H9 (cell line): ENCODE measurements at regions not wholly inside any gene's neighbourhood (a gene's known extent, or its start where the extent isn't known, plus 50 kb on each side); places are given as distances from the start of the nearest gene placed in this dataset.

ENCODE experiments used
- DNase-seq: peaks from one replicate; pipeline ENCODE4 v3.0.0-alpha.2; 2017
- H2AFZ ChIP-seq: one replicate; pipeline ENCODE4 v1.6.1; 2013; ENCODE audit warnings: mild to moderate bottlenecking, low read length, control low read depth, moderate library complexity
- H2AK5ac ChIP-seq: 2 replicates; pipeline ENCODE4 v1.6.1; 2013; ENCODE audit warnings: low read length, control low read depth, mixed read lengths; ENCODE audit not compliant: insufficient read length
- H2BK120ac ChIP-seq: one replicate; pipeline ENCODE4 v1.6.1; 2013; ENCODE audit warnings: low read depth, mild to moderate bottlenecking, low read length, control low read depth, inconsistent platforms; ENCODE audit not compliant: poor library complexity, severe bottlenecking
- H2BK12ac ChIP-seq: 2 replicates; pipeline ENCODE4 v1.6.1; 2013; ENCODE audit warnings: low read length, control low read depth, mixed read lengths, low read depth; ENCODE audit not compliant: insufficient read length
- H2BK15ac ChIP-seq: 2 replicates; pipeline ENCODE4 v1.6.1; 2013; ENCODE audit warnings: low read depth, low read length, control low read depth
- H2BK20ac ChIP-seq: one replicate; pipeline ENCODE4 v1.6.1; 2013; ENCODE audit warnings: low read depth, mild to moderate bottlenecking, low read length, control low read depth, inconsistent platforms; ENCODE audit not compliant: poor library complexity, severe bottlenecking
- H2BK5ac ChIP-seq: 2 replicates; pipeline ENCODE4 v1.6.1; 2013; ENCODE audit warnings: low read length, control low read depth, mixed read lengths; ENCODE audit not compliant: insufficient read length
- H3K14ac ChIP-seq: 2 replicates; pipeline ENCODE4 v1.6.1; 2013; ENCODE audit warnings: low read length, control low read depth; ENCODE audit not compliant: insufficient read depth
- H3K18ac ChIP-seq: 2 replicates; pipeline ENCODE4 v1.6.1; 2013; ENCODE audit warnings: low read depth, mild to moderate bottlenecking, mixed read lengths, low read length, control low read depth; ENCODE audit not compliant: insufficient read length
- H3K23ac ChIP-seq: 2 replicates; pipeline ENCODE4 v1.6.1; 2013; ENCODE audit warnings: low read length, control low read depth, mixed read lengths, low read depth; ENCODE audit not compliant: insufficient read length
- H3K23me2 ChIP-seq: 2 replicates; pipeline ENCODE4 v1.6.1; 2013; ENCODE audit warnings: low read depth, mild to moderate bottlenecking, mixed read lengths, low read length, control low read depth; ENCODE audit not compliant: insufficient read length, poor library complexity, severe bottlenecking
- H3K27ac ChIP-seq: 2 replicates; pipeline ENCODE4 v1.5.1; 2013; ENCODE audit warnings: low read length, control low read depth, mixed read lengths, low read depth; ENCODE audit not compliant: insufficient read length
- H3K27me3 ChIP-seq: 2 replicates; pipeline ENCODE4 v1.6.1; 2013; ENCODE audit warnings: low read length, control low read depth, inconsistent platforms; ENCODE audit not compliant: insufficient read depth
- H3K4ac ChIP-seq: 2 replicates; pipeline ENCODE4 v1.6.1; 2013; ENCODE audit warnings: low read depth, mild to moderate bottlenecking, control low read depth, inconsistent platforms, low read length, moderate library complexity
- H3K4me1 ChIP-seq: 2 replicates; pipeline ENCODE4 v1.6.1; 2013; ENCODE audit warnings: low read length, control low read depth, inconsistent platforms; ENCODE audit not compliant: insufficient read depth
- H3K4me2 ChIP-seq: 2 replicates; pipeline ENCODE4 v1.6.1; 2013; ENCODE audit warnings: low read length, control low read depth, mixed read lengths; ENCODE audit not compliant: insufficient read length, insufficient read depth
- H3K56ac ChIP-seq: 2 replicates; pipeline ENCODE4 v1.6.1; 2013; ENCODE audit warnings: low read depth, mild to moderate bottlenecking, mixed read lengths, low read length, control low read depth; ENCODE audit not compliant: insufficient read length
- H3K79me1 ChIP-seq: 2 replicates; pipeline ENCODE4 v1.6.1; 2013; ENCODE audit warnings: low read depth, mild to moderate bottlenecking, moderate library complexity, low read length, control low read depth, inconsistent platforms; ENCODE audit not compliant: insufficient read depth, poor library complexity, severe bottlenecking
- H3K79me2 ChIP-seq: 2 replicates; pipeline ENCODE4 v1.6.1; 2013; ENCODE audit warnings: low read length, control low read depth, inconsistent platforms; ENCODE audit not compliant: insufficient read depth
- H3K9ac ChIP-seq: 2 replicates; pipeline ENCODE4 v1.6.1; 2013; ENCODE audit warnings: low read length, control low read depth, mixed read lengths; ENCODE audit not compliant: insufficient read length; ENCODE audit errors: extremely low read depth
- H3K9me3 ChIP-seq: one replicate; pipeline ENCODE4 v1.6.1; 2013; ENCODE audit warnings: low read depth, low read length, inconsistent platforms; ENCODE audit not compliant: control insufficient read depth
- H3T11ph ChIP-seq: one replicate; pipeline ENCODE4 v1.6.1; 2013; ENCODE audit warnings: mild to moderate bottlenecking, low read length, control low read depth, inconsistent platforms
- H4K20me1 ChIP-seq: one replicate; pipeline ENCODE4 v1.6.1; 2013; ENCODE audit not compliant: control insufficient read depth, insufficient read length, insufficient read depth
- H4K5ac ChIP-seq: 2 replicates; pipeline ENCODE4 v1.6.1; 2013; ENCODE audit warnings: low read depth, mild to moderate bottlenecking, mixed read lengths, low read length, control low read depth; ENCODE audit not compliant: insufficient read length
- H4K8ac ChIP-seq: replicated peaks from 2 replicates; pipeline ENCODE4 v1.6.1; 2013; ENCODE audit warnings: low read length, control low read depth, mixed read lengths, low read depth; ENCODE audit not compliant: insufficient read length
- H4K91ac ChIP-seq: 2 replicates; pipeline ENCODE4 v1.6.1; 2013; ENCODE audit warnings: low read depth, mild to moderate bottlenecking, moderate library complexity, mixed read lengths, low read length, control low read depth; ENCODE audit not compliant: insufficient read length
- H3K27ac Mint-ChIP-seq, 3 experiments: 2 replicates in 2 of 3; 3 replicates in 1 of 3; pipeline ENCODE4 v1.8.0; 2020 to 2021; ENCODE audit warnings: mixed read lengths in 3 of 3, mild to moderate bottlenecking in 1 of 3, moderate library complexity in 1 of 3
- H3K27me3 Mint-ChIP-seq: 2 replicates; pipeline ENCODE4 v1.8.0; 2021; ENCODE audit warnings: low read depth, mild to moderate bottlenecking, moderate library complexity, mixed read lengths
- H3K36me3 Mint-ChIP-seq, 3 experiments: 2 replicates in 2 of 3; 3 replicates in 1 of 3; pipeline ENCODE4 v1.8.0; 2020 to 2021; ENCODE audit warnings: low read depth in 3 of 3, mixed read lengths in 3 of 3; ENCODE audit not compliant: insufficient read depth in 1 of 3
- H3K4me1 Mint-ChIP-seq, 2 experiments: 2 replicates each; pipeline ENCODE4 v1.8.0; 2020; ENCODE audit warnings: mixed read lengths in 2 of 2
- H3K4me3 Mint-ChIP-seq, 2 experiments: 2 replicates in 1 of 2; 3 replicates in 1 of 2; pipeline ENCODE4 v1.8.0; 2020 to 2021; ENCODE audit warnings: mild to moderate bottlenecking in 2 of 2, mixed read lengths in 2 of 2, moderate library complexity in 1 of 2
- H3K9me3 Mint-ChIP-seq, 2 experiments: 2 replicates in 1 of 2; 3 replicates in 1 of 2; pipeline ENCODE4 v1.8.0; 2020; ENCODE audit warnings: mild to moderate bottlenecking in 2 of 2, mixed read lengths in 2 of 2, moderate library complexity in 1 of 2
- CTCF ChIP-seq: fragments of 200-600 bp; sonication (generic); conservative IDR thresholded peaks from 3 replicates; pipeline ENCODE4 v1.8.0; 2021; ENCODE audit warnings: antibody characterized with exemption, mild to moderate bottlenecking
- WGBS: extraction: QIAGEN DNeasy Blood & Tissue Kit; methylation state at CpG from one replicate; pipeline ENCODE4 v1.1.7; 2013; ENCODE audit warnings: missing lambda C conversion rate, low lambda C conversion rate, mixed read lengths; ENCODE audit not compliant: insufficient read length; ENCODE audit errors: extremely low coverage; 5-methylcytosine and 5-hydroxymethylcytosine counted together

- DNase-seq = no peak
- H2BK5ac ChIP-seq = no peak overlapping the region
- no peak overlapping the region for H3T11ph ChIP-seq
- H4K20me1 ChIP-seq = no peaks in the 10 kb centered on the region
- no peak overlapping the region for H2BK15ac ChIP-seq
- no peak overlapping the region for H3K9ac ChIP-seq
- H3K79me1 ChIP-seq = no peaks in the 10 kb centered on the region
- Mint-ChIP-seq H3K36me3 (peaks cover 1 to 8% (median 3%) of the 10 kb centered on the region in 3 experiments; a peak in 4 of 7 replicates), H3K27ac (no peak overlapping the region; a peak in 1 of 7 replicates), H3K27me3 (peaks cover 2% of the 10 kb centered on the region; the same call in 1 of the 2 replicates), H3K4me3 (no peak overlapping the region), H3K9me3 (peaks cover 7 to 11% of the 10 kb centered on the region in 2 experiments; a peak in 3 of 5 replicates), H3K4me1 (peaks cover 5 to 6% of the 10 kb centered on the region in 2 experiments)
- no peak for TF ChIP-seq CTCF
- WGBS = no CpG with 5 or more reads among the region's 3 CpGs
- no peak overlapping the region for H3K27ac ChIP-seq
- H3K4ac ChIP-seq = no peak overlapping the region
- no peak overlapping the region for H2BK12ac ChIP-seq
- no peak overlapping the region for H4K8ac ChIP-seq
- H2BK20ac ChIP-seq = no peak overlapping the region
- no peak overlapping the region for H2BK120ac ChIP-seq
- no peaks in the 10 kb centered on the region for H3K23me2 ChIP-seq
- H3K18ac ChIP-seq = no peak overlapping the region
- H2AFZ ChIP-seq = no peak overlapping the region
- no peak overlapping the region for H2AK5ac ChIP-seq
- H3K4me1 ChIP-seq = no peaks in the 10 kb centered on the region
- H3K4me2 ChIP-seq = no peak overlapping the region
- H3K79me2 ChIP-seq = no peaks in the 10 kb centered on the region
- no peak overlapping the region for H4K91ac ChIP-seq
- H4K5ac ChIP-seq = no peak overlapping the region
- no peak overlapping the region for H3K56ac ChIP-seq
- H3K23ac ChIP-seq = no peak overlapping the region
- no peak overlapping the region for H3K14ac ChIP-seq
- no peaks in the 10 kb centered on the region for H3K27me3 ChIP-seq
- H3K9me3 ChIP-seq = peaks cover 8% of the 10 kb centered on the region
Observed at GRCh38 chr5:82425591-82425990, 147.4 kb upstream of the RPS23 start.
